WTC11 (cell line): ENCODE measurements at regions not wholly inside any gene's neighbourhood (a gene's known extent, or its start where the extent isn't known, plus 50 kb on each side); places are given as distances from the start of the nearest gene placed in this dataset.

ENCODE experiments used
- ATAC-seq: fragments of 200-7000 bp; cut with Tn5 transposase; 2 replicates; pipeline ENCODE4 v1.10.0; 2021; ENCODE audit warnings: mild to moderate bottlenecking, moderate library complexity
- CTCF ChIA-PET: fragments of 300-600 bp; sonication (Branson Sonifier 250); formaldehyde crosslinking; loops from one replicate; lab custom pipeline; 2021; ENCODE audit warnings: antibody characterized with exemption; lab: Charles Lee
- POLR2A ChIA-PET: fragments of 350-600 bp; sonication (Branson Sonifier 250); formaldehyde crosslinking; loops from one replicate; lab custom pipeline; 2021; ENCODE audit warnings: antibody characterized with exemption; lab: Charles Lee
- DNase-seq: peaks from one replicate; pipeline ENCODE4 v3.0.0; 2021; ENCODE audit warnings: low spot score
- H3K27ac Mint-ChIP-seq: 2 replicates; pipeline ENCODE4 v1.8.0; 2021; ENCODE audit warnings: mixed read lengths
- H3K27me3 Mint-ChIP-seq: 2 replicates; pipeline ENCODE4 v1.8.0; 2021; ENCODE audit warnings: low read depth, mild to moderate bottlenecking, moderate library complexity, mixed read lengths
- H3K36me3 Mint-ChIP-seq: 2 replicates; pipeline ENCODE4 v1.8.0; 2021; ENCODE audit warnings: mixed read lengths
- H3K4me1 Mint-ChIP-seq: 2 replicates; pipeline ENCODE4 v1.8.0; 2022; ENCODE audit warnings: mixed read lengths
- H3K4me3 Mint-ChIP-seq: 2 replicates; pipeline ENCODE4 v1.8.0; 2021; ENCODE audit warnings: mild to moderate bottlenecking, moderate library complexity, mixed read lengths
- H3K9me3 Mint-ChIP-seq: 2 replicates; pipeline ENCODE4 v1.8.0; 2021; ENCODE audit warnings: mixed read lengths
- AR ChIP-seq: fragments of 250-450 bp; sonication (Bioruptor Pico); IDR thresholded peaks from 2 replicates; pipeline ENCODE4 v1.9.0; 2021; ENCODE audit warnings: mild to moderate bottlenecking
- ATF1 ChIP-seq: sonication (generic); formaldehyde crosslinking; IDR thresholded peaks from 2 replicates; pipeline ENCODE4 v1.8.1; 2023; ENCODE audit warnings: mild to moderate bottlenecking, moderate library complexity, missing genetic modification reagents
- FOXP1 ChIP-seq: sonication (generic); formaldehyde crosslinking; IDR thresholded peaks from 2 replicates; pipeline ENCODE4 v1.8.0; 2022; ENCODE audit warnings: missing genetic modification reagents, mild to moderate bottlenecking, moderate library complexity, borderline replicate concordance
- FOXP4 ChIP-seq: sonication (generic); formaldehyde crosslinking; IDR thresholded peaks from 2 replicates; pipeline ENCODE4 v1.8.0; 2022; ENCODE audit warnings: mild to moderate bottlenecking, missing genetic modification reagents
- GABPB1 ChIP-seq: sonication (generic); formaldehyde crosslinking; IDR thresholded peaks from 2 replicates; pipeline ENCODE4 v1.8.1; 2023; ENCODE audit warnings: mild to moderate bottlenecking, missing genetic modification reagents
- GTF2I ChIP-seq: fragments of 250-450 bp; sonication (Bioruptor Pico); conservative IDR thresholded peaks from 2 replicates; pipeline ENCODE4 v1.4.0; 2021; ENCODE audit warnings: mild to moderate bottlenecking
- HMGA2 ChIP-seq: fragments of 250-450 bp; sonication (Bioruptor Pico); IDR thresholded peaks from 2 replicates; pipeline ENCODE4 v1.4.0; 2021; ENCODE audit warnings: mild to moderate bottlenecking, moderate library complexity
- JAZF1 ChIP-seq: fragments of 250-450 bp; sonication (Bioruptor Pico); IDR thresholded peaks from 2 replicates; pipeline ENCODE4 v1.9.0; 2021; ENCODE audit warnings: moderate library complexity, mild to moderate bottlenecking, inconsistent platforms
- MYBL2 ChIP-seq: sonication (generic); formaldehyde crosslinking; IDR thresholded peaks from 2 replicates; pipeline ENCODE4 v1.8.1; 2023; ENCODE audit warnings: mild to moderate bottlenecking, moderate library complexity, missing genetic modification reagents
- NFYB ChIP-seq: sonication (generic); formaldehyde crosslinking; conservative IDR thresholded peaks from 2 replicates; pipeline ENCODE4 v1.8.0; 2022; ENCODE audit warnings: low read depth, missing genetic modification reagents
- NR2C2 ChIP-seq: sonication (generic); formaldehyde crosslinking; IDR thresholded peaks from 2 replicates; pipeline ENCODE4 v1.8.0; 2022; ENCODE audit warnings: mild to moderate bottlenecking, missing genetic modification reagents
- SMAD4 ChIP-seq: sonication (generic); formaldehyde crosslinking; IDR thresholded peaks from 2 replicates; pipeline ENCODE4 v1.8.0; 2022; ENCODE audit warnings: mild to moderate bottlenecking, missing genetic modification reagents
- SOX15 ChIP-seq: fragments of 250-450 bp; sonication (Bioruptor Pico); IDR thresholded peaks from 2 replicates; pipeline ENCODE4 v1.9.0; 2021; ENCODE audit warnings: mild to moderate bottlenecking
- TCF7 ChIP-seq: sonication (generic); formaldehyde crosslinking; IDR thresholded peaks from 2 replicates; pipeline ENCODE4 v1.8.0; 2022; ENCODE audit warnings: mild to moderate bottlenecking, low read depth, missing genetic modification reagents, moderate library complexity
- TEAD1 ChIP-seq: sonication (generic); formaldehyde crosslinking; IDR thresholded peaks from 2 replicates; pipeline ENCODE4 v1.8.0; 2022; ENCODE audit warnings: mild to moderate bottlenecking, missing genetic modification reagents
- TP53 ChIP-seq: sonication (generic); formaldehyde crosslinking; IDR thresholded peaks from 2 replicates; pipeline ENCODE4 v1.8.1; 2023; ENCODE audit warnings: mild to moderate bottlenecking, missing genetic modification reagents
- ZNF317 ChIP-seq: sonication (generic); formaldehyde crosslinking; IDR thresholded peaks from 2 replicates; pipeline ENCODE4 v1.8.1; 2023; ENCODE audit warnings: low read depth, mild to moderate bottlenecking, moderate library complexity, missing genetic modification reagents, borderline replicate concordance
- TF ChIP-seq, protein P1 (sequence below): sonication (generic); formaldehyde crosslinking; IDR thresholded peaks from 2 replicates; pipeline ENCODE4 v1.8.0; 2022; ENCODE audit warnings: mild to moderate bottlenecking, missing genetic modification reagents
- TF ChIP-seq, protein P2 (sequence below): sonication (generic); formaldehyde crosslinking; conservative IDR thresholded peaks from 2 replicates; pipeline ENCODE4 v1.8.1; 2022; ENCODE audit warnings: mild to moderate bottlenecking, missing genetic modification reagents

- no peak overlapping the region for H3K4me3 Mint-ChIP-seq
- peaks cover 12% of the 10 kb centered on the region for H3K4me1 Mint-ChIP-seq
- TF ChIP-seq FOXP4 (CRISPR knock-in tag) (no peak), GTF2I (CRISPR knock-in tag) (no peak)
- TF ChIP-seq, all 79 proteins: peak for 0
- ChIA-PET CTCF (interaction anchor here (0.8 kb wide), 1 partner anchor 195 kb away, joined by 3 read pairs; no protein-coding TSS in a partner anchor), POLR2A (no interaction called here)
- Mint-ChIP-seq H3K27me3 (no peaks in the 10 kb centered on the region), H3K27ac (no peak overlapping the region), H3K9me3 (no peaks in the 10 kb centered on the region), H3K36me3 (no peaks in the 10 kb centered on the region; the same call in 1 of the 2 replicates)
- DNase-seq (no peak), ATAC-seq (no peak)
Measured at GRCh38 chr12:97680751-97681150, 218.1 kb downstream of the RMST start.

DNA sequence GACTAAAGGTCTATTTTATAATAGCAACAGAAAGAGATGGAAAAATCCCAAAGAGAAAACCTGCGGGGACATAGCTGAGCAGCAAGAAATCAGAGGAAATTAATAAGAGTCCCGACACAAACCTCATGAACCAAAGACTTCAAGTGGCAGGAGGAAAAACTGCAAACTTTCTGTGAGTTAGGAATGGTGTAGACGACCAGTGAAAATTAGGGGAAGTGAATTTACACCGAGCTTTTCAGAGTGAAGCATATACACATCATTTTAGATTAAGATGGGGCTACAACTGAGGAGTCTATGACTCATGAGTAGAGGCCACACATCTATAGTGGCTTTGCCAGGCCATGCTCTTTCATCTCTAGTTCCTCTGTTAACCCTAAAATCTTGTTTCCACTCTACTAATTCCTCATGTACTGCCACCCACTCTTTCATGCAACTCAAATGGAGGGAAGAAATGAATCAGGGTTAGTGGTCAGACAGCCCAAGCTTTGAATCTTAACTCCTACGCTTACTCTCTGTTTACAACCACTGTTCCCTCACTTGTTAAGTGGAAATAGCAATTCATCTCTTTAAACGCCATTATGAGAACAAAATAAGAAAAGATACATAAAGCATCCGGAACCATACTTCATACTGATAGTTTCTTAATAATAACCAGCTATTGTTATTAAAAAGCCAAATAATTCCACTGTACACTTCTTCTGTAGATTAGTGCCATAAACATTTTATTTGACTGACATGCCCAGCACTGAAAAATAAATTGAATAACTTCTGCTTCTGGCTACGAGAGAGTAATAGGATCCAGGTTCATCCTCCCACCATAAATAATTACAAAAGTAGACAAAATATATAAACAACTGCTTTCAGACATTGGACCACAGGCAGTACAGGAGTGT lies 219.3 kb downstream of the RMST start:
- ChIA-PET CTCF (interaction anchor here (0.8 kb wide), 1 partner anchor 194 kb away, joined by 3 read pairs; no protein-coding TSS in a partner anchor), POLR2A (no interaction called here)
- no peak for TF ChIP-seq AR (CRISPR knock-in tag)
- TF ChIP-seq FOXP4 (CRISPR knock-in tag) = no peak
- TF ChIP-seq ZNF317 (CRISPR knock-in tag) = no peak
- TF ChIP-seq HMGA2 = no peak
- TF ChIP-seq, protein P1, sequence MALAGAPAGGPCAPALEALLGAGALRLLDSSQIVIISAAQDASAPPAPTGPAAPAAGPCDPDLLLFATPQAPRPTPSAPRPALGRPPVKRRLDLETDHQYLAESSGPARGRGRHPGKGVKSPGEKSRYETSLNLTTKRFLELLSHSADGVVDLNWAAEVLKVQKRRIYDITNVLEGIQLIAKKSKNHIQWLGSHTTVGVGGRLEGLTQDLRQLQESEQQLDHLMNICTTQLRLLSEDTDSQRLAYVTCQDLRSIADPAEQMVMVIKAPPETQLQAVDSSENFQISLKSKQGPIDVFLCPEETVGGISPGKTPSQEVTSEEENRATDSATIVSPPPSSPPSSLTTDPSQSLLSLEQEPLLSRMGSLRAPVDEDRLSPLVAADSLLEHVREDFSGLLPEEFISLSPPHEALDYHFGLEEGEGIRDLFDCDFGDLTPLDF = no peak
- TF ChIP-seq MYBL2 (CRISPR knock-in tag) = no peak
- TF ChIP-seq TP53 (CRISPR knock-in tag) = no peak
- H3K4me3 Mint-ChIP-seq = no peak overlapping the region
- ATAC-seq = no peak
- no peak for DNase-seq
- peaks cover 12% of the 10 kb centered on the region for H3K4me1 Mint-ChIP-seq
- no peaks in the 10 kb centered on the region; the same call in 1 of the 2 replicates for H3K36me3 Mint-ChIP-seq
- H3K9me3 Mint-ChIP-seq = no peaks in the 10 kb centered on the region
- no peak overlapping the region for H3K27ac Mint-ChIP-seq
- H3K27me3 Mint-ChIP-seq = no peaks in the 10 kb centered on the region

- H3K36me3 Mint-ChIP-seq = no peaks in the 10 kb centered on the region
- ATAC-seq (no peak), DNase-seq (no peak)
- ChIA-PET CTCF (no interaction called here), POLR2A (no interaction called here)
- TF ChIP-seq, protein P2, sequence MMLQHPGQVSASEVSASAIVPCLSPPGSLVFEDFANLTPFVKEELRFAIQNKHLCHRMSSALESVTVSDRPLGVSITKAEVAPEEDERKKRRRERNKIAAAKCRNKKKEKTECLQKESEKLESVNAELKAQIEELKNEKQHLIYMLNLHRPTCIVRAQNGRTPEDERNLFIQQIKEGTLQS (CRISPR knock-in tag) = no peak
- TF ChIP-seq NFYB (CRISPR knock-in tag) (no peak), NR2C2 (CRISPR knock-in tag) (no peak), JAZF1 (CRISPR knock-in tag) (no peak), ATF1 (CRISPR knock-in tag) (no peak), SOX15 (CRISPR knock-in tag) (no peak), TCF7 (CRISPR knock-in tag) (no peak), MYBL2 (CRISPR knock-in tag) (no peak), TEAD1 (no peak), FOXP4 (CRISPR knock-in tag) (no peak), FOXP1 (CRISPR knock-in tag) (no peak), GABPB1 (no peak), SMAD4 (no peak)
- H3K4me1 Mint-ChIP-seq = peaks cover 9% of the 10 kb centered on the region
- H3K9me3 Mint-ChIP-seq = 0 out of 2 replicates have a peak, but pooled peaks cover under 1% of the 10 kb centered on the region
- no peak overlapping the region for H3K27ac Mint-ChIP-seq
- peaks cover 5% of the 10 kb centered on the region; the same call in 1 of the 2 replicates for H3K27me3 Mint-ChIP-seq
- H3K4me3 Mint-ChIP-seq = no peak overlapping the region
Measured at GRCh38 chr12:97685360-97685759, 222.8 kb downstream of the RMST start.
